Suprapubic skin (tissue), 4 donors: ENCODE measurements at regions not wholly inside any gene's neighbourhood (a gene's known extent, or its start where the extent isn't known, plus 50 kb on each side); places are given as distances from the start of the nearest gene placed in this dataset.

Experiments used
- DNase-seq, 2 donors: peaks; one replicate each; pipeline ENCODE4 v3.0.0-alpha.2; 2019; ENCODE audit warnings: low spot score in 2 of 2
- H3K27ac ChIP-seq: fragments of 200-600 bp; sonication (generic); one replicate; pipeline ENCODE4 v1.5.1; 2019
- H3K27me3 ChIP-seq: fragments of 200-600 bp; sonication (generic); one replicate; pipeline ENCODE4 v1.5.1; 2019
- H3K36me3 ChIP-seq: fragments of 200-600 bp; sonication (generic); one replicate; pipeline ENCODE4 v1.5.1; 2019
- H3K4me1 ChIP-seq: fragments of 200-600 bp; sonication (generic); one replicate; pipeline ENCODE4 v1.5.1; 2019
- H3K4me3 ChIP-seq: fragments of 200-600 bp; sonication (generic); one replicate; pipeline ENCODE4 v1.5.1; 2019; ENCODE audit warnings: mild to moderate bottlenecking
- H3K9me3 ChIP-seq: fragments of 200-600 bp; sonication (generic); one replicate; pipeline ENCODE4 v1.5.1; 2019
- CTCF ChIP-seq, 2 donors: fragments of 200-600 bp in 1 of 2; fragments of 450-650 bp in 1 of 2; sonication (generic) in 1 of 2; IDR thresholded peaks; one replicate each; pipeline ENCODE4 v1.5.1; 2016 to 2019; ENCODE audit warnings: antibody characterized with exemption in 2 of 2, mild to moderate bottlenecking in 1 of 2, moderate library complexity in 1 of 2
- EP300 ChIP-seq: sonication (generic); formaldehyde crosslinking; IDR thresholded peaks from one replicate; pipeline ENCODE4 v1.6.1; 2017; ENCODE audit warnings: antibody characterized with exemption
- POLR2A ChIP-seq, 2 donors: fragments of 450-650 bp; IDR thresholded peaks; one replicate each; pipeline ENCODE4 v1.6.1; 2017; ENCODE audit warnings: antibody characterized with exemption in 2 of 2, mild to moderate bottlenecking in 2 of 2, moderate library complexity in 2 of 2
- POLR2AphosphoS5 ChIP-seq, 3 donors: sonication (generic); formaldehyde crosslinking; IDR thresholded peaks; one replicate each; pipeline ENCODE4 v1.6.1; 2017; ENCODE audit warnings: antibody characterized with exemption in 3 of 3
- WGBS: methylation state at CpG from one replicate; pipeline ENCODE4 v1.1.5; 2018; 5-methylcytosine and 5-hydroxymethylcytosine counted together

DNA sequence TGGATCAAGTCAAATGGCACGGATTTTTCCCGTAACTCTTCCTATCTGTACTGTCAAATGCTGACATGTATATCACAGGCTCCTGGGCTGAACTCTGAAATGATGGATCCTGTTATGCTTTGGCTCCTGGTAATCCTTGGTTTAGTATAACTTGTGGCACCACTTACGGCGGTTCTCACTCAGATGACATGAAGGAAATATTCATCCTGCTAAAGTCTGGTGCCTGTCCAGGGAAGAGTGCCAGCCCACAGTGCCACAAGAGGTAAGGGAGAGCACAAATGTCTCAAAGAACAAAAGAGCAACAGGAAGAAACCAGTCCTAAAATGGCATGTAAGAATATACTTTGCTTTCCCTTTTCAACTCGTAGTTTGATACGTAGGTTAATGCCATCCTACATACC is 93.1 kb upstream of the TAB2 start:
- H3K9me3 ChIP-seq: no peaks in the 10 kb centered on the region
- H3K27ac ChIP-seq: no peak overlapping the region
- H3K4me1 ChIP-seq: peaks cover 2% of the 10 kb centered on the region
- TF ChIP-seq POLR2A (IDR thresholded peaks at IDR 0.05): no peak
- no peak for TF ChIP-seq CTCF (IDR thresholded peaks at IDR 0.05)
- TF ChIP-seq EP300: no peak
- TF ChIP-seq POLR2AphosphoS5 (IDR thresholded peaks at IDR 0.05): no peak
- no peaks in the 10 kb centered on the region for H3K27me3 ChIP-seq
- WGBS: 64% methylated on average over 6 of the region's 6 CpGs
- H3K4me3 ChIP-seq: no peak overlapping the region
- H3K36me3 ChIP-seq: no peaks in the 10 kb centered on the region
- no peak for DNase-seq

- Histone ChIP-seq H3K4me3 (no peak overlapping the region), H3K4me1 (peaks cover 2% of the 10 kb centered on the region), H3K9me3 (no peaks in the 10 kb centered on the region), H3K36me3 (no peaks in the 10 kb centered on the region), H3K27ac (no peak overlapping the region), H3K27me3 (no peaks in the 10 kb centered on the region)
- TF ChIP-seq POLR2A (IDR thresholded peaks at IDR 0.05) (no peak), POLR2AphosphoS5 (IDR thresholded peaks at IDR 0.05) (no peak), EP300 (no peak), CTCF (IDR thresholded peaks at IDR 0.05) (no peak)
- DNase-seq: no peak
- WGBS: 45% methylated on average over 3 of the region's 3 CpGs
Measured at GRCh38 chr6:149225370-149225769, 92.1 kb upstream of the TAB2 start.

DNA sequence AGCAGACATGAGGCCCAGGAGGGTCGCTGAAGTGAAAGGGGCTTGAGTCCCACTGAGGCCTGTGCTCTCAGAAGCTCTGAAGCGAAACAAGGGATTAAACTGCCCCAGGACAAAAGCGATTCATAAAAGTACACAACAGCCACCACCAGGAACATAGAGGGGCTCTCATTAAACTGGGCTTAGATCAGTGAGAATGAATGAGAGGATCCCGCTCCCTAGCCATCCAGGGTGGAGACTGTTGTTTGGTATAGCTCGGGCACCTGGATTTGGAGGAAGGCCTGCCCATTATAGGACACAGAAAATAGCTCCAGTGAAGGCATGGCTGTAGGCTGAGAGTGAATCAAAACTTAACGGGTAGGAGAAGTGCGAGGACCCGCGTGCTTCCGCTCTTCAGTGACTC is 91.6 kb upstream of the TAB2 start:
- no peak for TF ChIP-seq EP300
- TF ChIP-seq CTCF (IDR thresholded peaks at IDR 0.05): no peak
- no peak for TF ChIP-seq POLR2A (IDR thresholded peaks at IDR 0.05)
- TF ChIP-seq POLR2AphosphoS5 (IDR thresholded peaks at IDR 0.05): no peak
- no peaks in the 10 kb centered on the region for H3K9me3 ChIP-seq
- peaks cover 2% of the 10 kb centered on the region for H3K4me1 ChIP-seq
- DNase-seq: no peak
- WGBS: 87% methylated on average over 10 of the region's 10 CpGs
- H3K27ac ChIP-seq: no peak overlapping the region
- no peaks in the 10 kb centered on the region for H3K27me3 ChIP-seq
- no peaks in the 10 kb centered on the region for H3K36me3 ChIP-seq
- H3K4me3 ChIP-seq: no peak overlapping the region

DNA sequence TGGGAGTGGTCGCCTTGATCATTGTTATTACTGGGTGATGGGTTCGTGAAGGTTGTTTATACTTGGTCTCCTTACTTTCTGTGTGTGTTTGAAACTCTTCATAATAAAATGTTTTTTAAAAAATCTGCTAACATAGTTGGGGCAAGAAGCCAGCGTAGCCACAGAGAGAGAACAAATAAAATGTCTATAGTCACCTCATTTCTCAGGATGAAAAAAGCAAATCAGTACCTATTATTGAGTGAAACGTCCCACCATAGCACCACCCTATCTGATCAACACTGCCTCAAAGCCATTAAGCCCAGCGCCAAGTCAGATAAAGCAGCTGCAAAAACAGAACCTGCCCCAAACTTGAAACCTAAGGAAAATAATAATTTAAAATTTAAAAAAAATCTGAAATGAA is 89.7 kb upstream of the TAB2 start:
- H3K9me3 ChIP-seq: no peaks in the 10 kb centered on the region
- H3K36me3 ChIP-seq: no peaks in the 10 kb centered on the region
- H3K4me3 ChIP-seq: no peak overlapping the region
- no peaks in the 10 kb centered on the region for H3K27me3 ChIP-seq
- peaks cover 2% of the 10 kb centered on the region for H3K4me1 ChIP-seq
- 85% methylated on average over 5 of the region's 5 CpGs for WGBS
- no peak overlapping the region for H3K27ac ChIP-seq
- TF ChIP-seq POLR2A (IDR thresholded peaks at IDR 0.05) (no peak), POLR2AphosphoS5 (IDR thresholded peaks at IDR 0.05) (no peak), CTCF (IDR thresholded peaks at IDR 0.05) (no peak), EP300 (no peak)
- DNase-seq: no peak

DNA sequence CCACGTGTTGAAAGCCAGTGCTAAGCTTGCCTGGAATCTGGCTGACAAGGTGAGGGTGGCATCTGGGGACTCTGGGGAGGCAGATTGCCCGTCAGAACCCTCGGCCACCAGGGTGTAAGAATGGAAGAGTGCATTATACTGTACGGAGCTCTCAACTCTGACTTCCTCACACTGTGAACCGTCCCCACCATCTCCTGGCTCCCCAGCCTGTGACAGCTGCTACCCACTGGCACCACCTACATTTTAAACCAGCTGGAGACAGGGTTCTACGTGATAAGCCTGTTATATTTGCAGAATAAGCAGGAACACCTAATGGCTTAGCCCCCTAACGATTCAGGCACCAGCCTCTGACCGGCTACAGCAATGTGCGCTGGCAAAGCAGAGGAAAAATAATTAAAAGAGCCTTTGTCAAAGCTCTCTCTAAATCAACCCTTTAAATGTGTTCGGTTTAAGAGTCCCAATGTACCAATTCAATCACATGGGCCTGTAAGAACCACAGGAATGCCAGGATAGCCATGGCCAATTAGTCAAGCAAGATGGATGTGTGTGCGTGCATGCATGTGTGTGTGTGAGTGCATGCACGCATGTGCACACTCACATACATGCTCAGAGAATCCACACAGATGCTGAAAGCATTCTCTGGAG is 89.1 kb upstream of the TAB2 start:
- no peak overlapping the region for H3K27ac ChIP-seq
- whole genome bisulfite sequencing: 58% methylated on average over 12 of the region's 12 CpGs
- DNase-seq: no peak
- no peaks in the 10 kb centered on the region for H3K9me3 ChIP-seq
- no peak overlapping the region for H3K4me3 ChIP-seq
- no peaks in the 10 kb centered on the region for H3K27me3 ChIP-seq
- H3K4me1 ChIP-seq: peaks cover 5% of the 10 kb centered on the region
- no peaks in the 10 kb centered on the region for H3K36me3 ChIP-seq
- TF ChIP-seq POLR2AphosphoS5 (IDR thresholded peaks at IDR 0.05) (no peak), EP300 (no peak), CTCF (IDR thresholded peaks at IDR 0.05) (no peak), POLR2A (IDR thresholded peaks at IDR 0.05) (no peak)
